K562 (cell line): ENCODE measurements at regions not wholly inside any gene's neighbourhood (a gene's known extent, or its start where the extent isn't known, plus 50 kb on each side); places are given as distances from the start of the nearest gene placed in this dataset.

ENCODE experiments used
- ATAC-seq: fragments of 200-7000 bp; cut with Tn5 transposase; 3 replicates; pipeline ENCODE4 v1.9.1; 2020; ENCODE audit warnings: moderate library complexity
- BruUV-seq: library from RNA; stranded (reverse); fragments of 400-500 nt; replicated peaks from 2 replicates; lab custom pipeline; 2021; lab: Mats Ljungman, UMichigan
- CTCF ChIA-PET: fragments of 300-600 bp; formaldehyde crosslinking; extraction: SDS; loops from one replicate; lab custom pipeline; 2021; ENCODE audit warnings: low intra/inter-chr PET ratio; lab: Yijun Ruan, JAX
- POLR2A ChIA-PET: fragments of 300-600, 350-650 bp; sonication (Branson Sonifier 250); formaldehyde crosslinking; extraction: SDS; loops from one replicate; lab custom pipeline; 2021; ENCODE audit warnings: antibody characterized with exemption, inconsistent platforms; lab: Yijun Ruan, JAX
- DNase-seq, 4 experiments: peaks; one replicate each; pipeline versions ENCODE4 v3.0.0 to v3.0.0-alpha.2; 2011 to 2018; ENCODE audit warnings: low spot score in 3 of 4, mixed read lengths in 3 of 4; ENCODE audit errors: extremely low read depth in 1 of 4
- FAIRE-seq: peaks from 2 replicates; lab custom pipeline; 2011; peaks lifted over from hg19 to GRCh38; lab: Jason Lieb, UNC
- H2AFZ ChIP-seq: 2 replicates; pipeline ENCODE4 v1.6.0; 2011; ENCODE audit warnings: low read depth, low read length, control low read depth, inconsistent platforms
- H3K27ac ChIP-seq: fragments of 200-600 bp; 3 replicates; pipeline ENCODE4 v1.8.0; 2011; ENCODE audit warnings: low read depth, mild to moderate bottlenecking, control low read depth, inconsistent platforms, low read length, moderate library complexity, mixed read lengths; ENCODE audit errors: extremely low read depth
- H3K27me3 ChIP-seq, 2 experiments: fragments of 300-600 bp in 1 of 2; 2 replicates in 1 of 2; 3 replicates in 1 of 2; pipeline versions ENCODE4 v1.6.0 to v1.8.0; 2011; ENCODE audit warnings: inconsistent platforms in 2 of 2, low read length in 2 of 2, mild to moderate bottlenecking in 1 of 2, mixed read lengths in 1 of 2, moderate library complexity in 1 of 2; ENCODE audit not compliant: control insufficient read depth in 2 of 2, insufficient read depth in 2 of 2
- H3K36me3 ChIP-seq: fragments of 300-600 bp; 3 replicates; pipeline ENCODE4 v1.8.0; 2011; ENCODE audit warnings: mild to moderate bottlenecking, low read length, inconsistent platforms; ENCODE audit not compliant: control insufficient read depth, insufficient read depth
- H3K4me1 ChIP-seq, 2 experiments: fragments of 200-600 bp in 1 of 2; replicated peaks in 1 of 2; 2 replicates in 1 of 2; 3 replicates in 1 of 2; pipeline versions ENCODE4 v1.5.1 to v1.8.0; 2011; ENCODE audit warnings: inconsistent platforms in 2 of 2, low read length in 2 of 2, mild to moderate bottlenecking in 1 of 2, mixed read lengths in 1 of 2, moderate library complexity in 1 of 2; ENCODE audit not compliant: control insufficient read depth in 2 of 2, insufficient read depth in 2 of 2
- H3K4me2 ChIP-seq: 2 replicates; pipeline ENCODE4 v1.6.1; 2011; ENCODE audit warnings: low read length, control low read depth, inconsistent platforms, mixed read lengths; ENCODE audit not compliant: insufficient read depth
- H3K4me3 ChIP-seq: fragments of 200-600 bp; sonication (generic), shearing (Covaris generic); 2 replicates; pipeline ENCODE4 v1.5.1; 2016; ENCODE audit warnings: control low read depth, inconsistent platforms
- H3K79me2 ChIP-seq: fragments of 200-600 bp; 3 replicates; pipeline ENCODE4 v1.8.0; 2011; ENCODE audit warnings: low read length, inconsistent platforms; ENCODE audit not compliant: control insufficient read depth, insufficient read depth
- H3K9ac ChIP-seq, 2 experiments: 2 replicates each; pipeline versions ENCODE4 v1.6.0 to v1.6.1; 2011; ENCODE audit warnings: low read depth in 2 of 2, low read length in 2 of 2, control low read depth in 1 of 2, inconsistent platforms in 1 of 2, mild to moderate bottlenecking in 1 of 2, mixed read lengths in 1 of 2; ENCODE audit not compliant: insufficient read depth in 1 of 2
- H3K9me1 ChIP-seq: one replicate; pipeline ENCODE4 v1.6.0; 2011; ENCODE audit warnings: inconsistent platforms, mild to moderate bottlenecking, low read length, moderate library complexity; ENCODE audit not compliant: control insufficient read depth, insufficient read depth
- H3K9me3 ChIP-seq: replicated peaks from 2 replicates; pipeline ENCODE4 v1.5.1; 2011; ENCODE audit warnings: low read depth, low read length, inconsistent platforms; ENCODE audit not compliant: control insufficient read depth, insufficient read depth
- H4K20me1 ChIP-seq: replicated peaks from 2 replicates; pipeline ENCODE4 v1.6.1; 2011; ENCODE audit warnings: low read length, inconsistent platforms, mixed read lengths; ENCODE audit not compliant: control insufficient read depth, insufficient read depth
- ATF2 ChIP-seq: sonication (generic); formaldehyde crosslinking; IDR thresholded peaks from 2 replicates; pipeline ENCODE4 v1.8.1; 2022; ENCODE audit warnings: missing genetic modification reagents
- CHAMP1 ChIP-seq: fragments of 450-650 bp; IDR thresholded peaks from 2 replicates; pipeline ENCODE4 v1.6.1; 2016; ENCODE audit warnings: mild to moderate bottlenecking
- E2F6 ChIP-seq, 2 experiments: IDR thresholded peaks; 2 replicates each; pipeline ENCODE4 v1.6.1; 2011; ENCODE audit warnings: borderline replicate concordance in 1 of 2, control low read depth in 1 of 2, low read depth in 1 of 2, low read length in 1 of 2, mild to moderate bottlenecking in 1 of 2, mixed read lengths in 1 of 2, moderate library complexity in 1 of 2; ENCODE audit not compliant: insufficient read depth in 1 of 2, insufficient read length in 1 of 2, poor library complexity in 1 of 2, severe bottlenecking in 1 of 2; ENCODE audit errors: extremely low read depth in 1 of 2
- KAT7 ChIP-seq: sonication (generic); formaldehyde crosslinking; IDR thresholded peaks from 2 replicates; pipeline ENCODE4 v1.8.0; 2022; ENCODE audit warnings: missing genetic modification reagents, mild to moderate bottlenecking, borderline replicate concordance
- LARP7 ChIP-seq: fragments of 450-650 bp; IDR thresholded peaks from 2 replicates; pipeline ENCODE4 v1.6.1; 2016
- MBD1 ChIP-seq: fragments of 250-450 bp; sonication (Bioruptor Pico); IDR thresholded peaks from 2 replicates; pipeline ENCODE4 v1.8.0; 2022; ENCODE audit warnings: inconsistent platforms
- NCOA1 ChIP-seq: fragments of 450-650 bp; IDR thresholded peaks from 2 replicates; pipeline ENCODE4 v1.6.1; 2016; ENCODE audit warnings: low read depth
- STAT6 ChIP-seq: sonication (generic); formaldehyde crosslinking; IDR thresholded peaks from 2 replicates; pipeline ENCODE4 v1.8.1; 2023; ENCODE audit warnings: mild to moderate bottlenecking, missing genetic modification reagents
- ZBTB5 ChIP-seq: fragments of 450-650 bp; IDR thresholded peaks from 2 replicates; pipeline ENCODE4 v1.6.1; 2017; ENCODE audit warnings: antibody characterized with exemption
- WGBS: fragments of 100-300 bp; shearing (Covaris generic); methylation state at CpG from one replicate; pipeline ENCODE4 v1.1.6; 2016; ENCODE audit warnings: low coverage, mixed read lengths; ENCODE audit not compliant: insufficient coverage; ENCODE audit errors: missing lambda C conversion rate; 5-methylcytosine and 5-hydroxymethylcytosine counted together
- in situ Hi-C: fragments of 300-500 bp; cut with MboI; formaldehyde crosslinking; loops from 4 replicates; pipeline ENCODE4 v1.15.0; 2018; ENCODE audit warnings: inconsistent platforms, mixed read lengths
- intact Hi-C: fragments of 100-400 bp; cut with micrococcal nuclease; formaldehyde crosslinking; loops from 2 replicates; pipeline ENCODE4 v1.14.2; 2022

- in situ Hi-C loops (no loop called here), intact Hi-C loops (no loop called here)
- Histone ChIP-seq H3K4me3 (no peak overlapping the region), H3K27me3 (no peaks in the 10 kb centered on the region), H3K9me1 (no peaks in the 10 kb centered on the region), H3K27ac (no peak overlapping the region), H3K79me2 (no peaks in the 10 kb centered on the region), H3K4me2 (no peak overlapping the region), H3K4me1 (no peaks in the 10 kb centered on the region), H3K9ac (no peak overlapping the region), H2AFZ (no peak overlapping the region), H3K36me3 (no peaks in the 10 kb centered on the region), H3K9me3 (peaks cover 2% of the 10 kb centered on the region; the same call in 1 of the 2 replicates), H4K20me1 (no peaks in the 10 kb centered on the region)
- no peak for FAIRE-seq
- ChIA-PET POLR2A (no interaction called here), CTCF (no interaction called here)
- WGBS = 4% methylated on average over 4 of the region's 5 CpGs
- no peak for ATAC-seq
- no peak for DNase-seq
- BruUV-seq = no TSS peak
- TF ChIP-seq KAT7 (CRISPR knock-in tag) (no peak), ZBTB5 (no peak), E2F6 (IDR thresholded peaks at IDR 0.05; ENCODE audit: borderline replicate concordance in 1 of 2, extremely low read depth in 1 of 2, insufficient read depth in 1 of 2, insufficient read length in 1 of 2, low read depth in 1 of 2, low read length in 1 of 2, poor library complexity in 1 of 2, severe bottlenecking in 1 of 2) (no peak), LARP7 (no peak), NCOA1 (no peak), MBD1 (CRISPR knock-in tag) (no peak), ATF2 (CRISPR knock-in tag) (no peak), CHAMP1 (no peak), STAT6 (CRISPR knock-in tag) (no peak)
Observed at GRCh38 chr6:98036344-98036923, 753.4 kb upstream of the MMS22L start.
